BJ (cell line): ENCODE measurements at regions not wholly inside any gene's neighbourhood (a gene's known extent, or its start where the extent isn't known, plus 50 kb on each side); places are given as distances from the start of the nearest gene placed in this dataset.
"Not testable (repeated sequence)": the region's sequence is repeated elsewhere in the genome, so short reads cannot be mapped to it uniquely, and the experiment has no call there.

Experiments
- CTCF ChIA-PET: fragments of 350-600 bp; formaldehyde crosslinking; extraction: SDS; loops from one replicate; lab custom pipeline; 2021; ENCODE audit warnings: antibody characterized with exemption, inconsistent platforms; lab: Yijun Ruan, JAX
- POLR2A ChIA-PET: fragments of 300-600 bp; sonication (Branson Sonifier 250); formaldehyde crosslinking; extraction: SDS; loops from one replicate; lab custom pipeline; 2021; ENCODE audit warnings: antibody characterized with exemption; lab: Charles Lee
- DNase-seq: peaks from one replicate; pipeline ENCODE4 v3.0.0-alpha.2; 2011; ENCODE audit warnings: low read depth
- H3K27me3 ChIP-seq: 2 replicates; pipeline ENCODE4 v1.6.0; 2011; ENCODE audit warnings: low read length; ENCODE audit not compliant: control insufficient read depth, insufficient read depth
- H3K36me3 ChIP-seq: 2 replicates; pipeline ENCODE4 v1.5.1; 2011; ENCODE audit warnings: low read length; ENCODE audit not compliant: control insufficient read depth, insufficient read depth
- H3K4me3 ChIP-seq: 2 replicates; pipeline ENCODE4 v1.5.1; 2011; ENCODE audit warnings: low read depth, mild to moderate bottlenecking, control low read depth, low read length
- CTCF ChIP-seq: IDR thresholded peaks from 2 replicates; pipeline ENCODE4 v1.5.1; 2011; ENCODE audit warnings: low read depth, mild to moderate bottlenecking, control low read depth, inconsistent platforms, low read length, moderate library complexity; ENCODE audit not compliant: insufficient read depth

- Histone ChIP-seq H3K27me3 (no peaks in the 10 kb centered on the region), H3K4me3 (no peak overlapping the region), H3K36me3 (no peaks in the 10 kb centered on the region)
- no peak for DNase-seq
- ChIA-PET POLR2A (no interaction called here), CTCF (interaction anchor here (0.8 kb wide), 1 partner anchor 28 kb away, joined by 3 read pairs; no protein-coding TSS in a partner anchor)
- no peak for TF ChIP-seq CTCF
Observed at GRCh38 chr1:242602001-242602400, 77.5 kb upstream of the PLD5 start.

GRCh38 chr1:242593756-242594155 is 69.3 kb upstream of the PLD5 start:
- DNase-seq, H3K27me3 ChIP-seq, H3K36me3 ChIP-seq, H3K4me3 ChIP-seq, CTCF ChIA-PET, POLR2A ChIA-PET: not testable (repeated sequence)

- POLR2A ChIA-PET, result no interaction called here
- CTCF ChIA-PET, result interaction anchor here (0.6 kb wide), 1 partner anchor 28 kb away, joined by 3 read pairs; no protein-coding TSS in a partner anchor
- no peak for TF ChIP-seq CTCF
- H3K36me3 ChIP-seq, result no peaks in the 10 kb centered on the region
- H3K27me3 ChIP-seq, result no peaks in the 10 kb centered on the region
- no peak overlapping the region for H3K4me3 ChIP-seq
- DNase-seq, result no peak
Observed at GRCh38 chr1:242586360-242586680, 61.8 kb upstream of the PLD5 start.

- Histone ChIP-seq H3K4me3 (no peak overlapping the region), H3K36me3 (no peaks in the 10 kb centered on the region), H3K27me3 (no peaks in the 10 kb centered on the region)
- no peak for TF ChIP-seq CTCF
- no peak for DNase-seq
- CTCF ChIA-PET, result no interaction called here
- POLR2A ChIA-PET, result no interaction called here
Observed at GRCh38 chr1:242585616-242586359, 61.3 kb upstream of the PLD5 start.

GRCh38 chr1:242582669-242583068 is 58.2 kb upstream of the PLD5 start:
- H3K36me3 ChIP-seq, result no peaks in the 10 kb centered on the region
- H3K27me3 ChIP-seq, result no peaks in the 10 kb centered on the region
- no peak for DNase-seq
- POLR2A ChIA-PET, result no interaction called here
- no peak for TF ChIP-seq CTCF
- CTCF ChIA-PET, result no interaction called here
- H3K4me3 ChIP-seq, result no peak overlapping the region

- DNase-seq, result no peak
- CTCF ChIA-PET, result no interaction called here
- TF ChIP-seq CTCF, result no peak
Observed at GRCh38 chr1:242579528-242580235, 55.2 kb upstream of the PLD5 start.

More at GRCh38 chr1:242579528-242580235, 55.2 kb upstream of the PLD5 start:
- Histone ChIP-seq H3K27me3 (no peaks in the 10 kb centered on the region), H3K4me3 (no peak overlapping the region), H3K36me3 (no peaks in the 10 kb centered on the region)
- POLR2A ChIA-PET, result no interaction called here
